PFSK-1 (cell line): ENCODE measurements at regions not wholly inside any gene's neighbourhood (a gene's known extent, or its start where the extent isn't known, plus 50 kb on each side); places are given as distances from the start of the nearest gene placed in this dataset.

Experiments
- FOXP2 ChIP-seq: optimal IDR thresholded peaks from 2 replicates; pipeline ENCODE3; 2011; ENCODE audit warnings: borderline replicate concordance, control low read depth, inconsistent platforms; ENCODE audit not compliant: insufficient read depth; ENCODE audit errors: extremely low read length, extremely low read depth
- POLR2AphosphoS5 ChIP-seq: IDR thresholded peaks from 2 replicates; pipeline ENCODE4 v1.6.1; 2012; ENCODE audit warnings: low read depth, mild to moderate bottlenecking, control low read depth, low read length, moderate library complexity
- REST ChIP-seq, 2 experiments: IDR thresholded peaks; 2 replicates each; pipeline versions ENCODE4 v1.6.1 to v1.8.0; 2011 to 2012; ENCODE audit warnings: low read depth in 2 of 2, low read length in 2 of 2, control low read depth in 1 of 2, inconsistent platforms in 1 of 2, mild to moderate bottlenecking in 1 of 2, moderate library complexity in 1 of 2; ENCODE audit not compliant: insufficient read depth in 1 of 2
- SIN3A ChIP-seq: IDR thresholded peaks from 2 replicates; pipeline ENCODE4 v1.6.1; 2012; ENCODE audit warnings: mild to moderate bottlenecking, low read length, moderate library complexity, borderline replicate concordance; ENCODE audit not compliant: insufficient read depth
- TAF1 ChIP-seq: IDR thresholded peaks from 2 replicates; pipeline ENCODE4 v1.6.1; 2012; ENCODE audit warnings: low read length, control low read depth, borderline replicate concordance; ENCODE audit not compliant: insufficient read depth

GRCh38 chr2:149991576-149991975, 404.0 kb upstream of the MMADHC start:
- no peak for TF ChIP-seq SIN3A
- TF ChIP-seq TAF1, result no peak
- no peak for TF ChIP-seq POLR2AphosphoS5
- TF ChIP-seq REST (IDR thresholded peaks at IDR 0.05; ENCODE audit: insufficient read depth in 1 of 2, low read depth in 2 of 2, low read length in 2 of 2), result no peak
- TF ChIP-seq FOXP2, result no peak

GRCh38 chr2:149990965-149991364, 403.4 kb upstream of the MMADHC start:
- no peak for TF ChIP-seq REST (IDR thresholded peaks at IDR 0.05; ENCODE audit: insufficient read depth in 1 of 2, low read depth in 2 of 2, low read length in 2 of 2)
- TF ChIP-seq POLR2AphosphoS5, result no peak
- TF ChIP-seq SIN3A, result no peak
- TF ChIP-seq FOXP2, result no peak
- no peak for TF ChIP-seq TAF1

GRCh38 chr2:149989447-149990063, 402.0 kb upstream of the MMADHC start:
- TF ChIP-seq FOXP2, result no peak
- no peak for TF ChIP-seq REST (IDR thresholded peaks at IDR 0.05; ENCODE audit: insufficient read depth in 1 of 2, low read depth in 2 of 2, low read length in 2 of 2)
- TF ChIP-seq POLR2AphosphoS5, result no peak
- no peak for TF ChIP-seq SIN3A
- no peak for TF ChIP-seq TAF1

GRCh38 chr2:149988361-149988760, 400.8 kb upstream of the MMADHC start:
- no peak for TF ChIP-seq REST (IDR thresholded peaks at IDR 0.05; ENCODE audit: insufficient read depth in 1 of 2, low read depth in 2 of 2, low read length in 2 of 2)
- no peak for TF ChIP-seq FOXP2
- TF ChIP-seq TAF1, result no peak
- no peak for TF ChIP-seq SIN3A
- no peak for TF ChIP-seq POLR2AphosphoS5
